HepG2 (cell line): ENCODE measurements at regions not wholly inside any gene's neighbourhood (a gene's known extent, or its start where the extent isn't known, plus 50 kb on each side); places are given as distances from the start of the nearest gene placed in this dataset.

ENCODE experiments used
- EZH2 ChIP-seq: conservative IDR thresholded peaks from 2 replicates; pipeline ENCODE4 v1.6.1; 2012; ENCODE audit warnings: mild to moderate bottlenecking, low read depth, low read length, moderate library complexity
- IKZF5 ChIP-seq: IDR thresholded peaks from 2 replicates; pipeline ENCODE4 v1.6.1; 2018; ENCODE audit warnings: missing genetic modification reagents, mild to moderate bottlenecking, missing compliant biosample characterization
- KDM2A ChIP-seq: sonication (generic); formaldehyde crosslinking; IDR thresholded peaks from 2 replicates; pipeline ENCODE4 v1.4.0; 2020; ENCODE audit warnings: low read depth, missing genetic modification reagents, borderline replicate concordance
- NCOA2 ChIP-seq: sonication (generic); formaldehyde crosslinking; IDR thresholded peaks from 2 replicates; pipeline ENCODE4 v1.8.0; 2022; ENCODE audit warnings: inconsistent platforms
- SMAD1 ChIP-seq: sonication (generic); formaldehyde crosslinking; IDR thresholded peaks from 2 replicates; pipeline ENCODE4 v1.4.0; 2020; ENCODE audit warnings: missing genetic modification reagents, low read depth, mild to moderate bottlenecking, borderline replicate concordance
- SNAPC2 ChIP-seq: sonication (generic); formaldehyde crosslinking; IDR thresholded peaks from 2 replicates; pipeline ENCODE4 v1.8.1; 2022; ENCODE audit warnings: mild to moderate bottlenecking, missing genetic modification reagents
- SOX13 ChIP-seq, 3 experiments: fragments of 450-650 bp in 1 of 3; sonication (generic) in 1 of 3; formaldehyde crosslinking in 1 of 3; IDR thresholded peaks in 2 of 3; conservative IDR thresholded peaks in 1 of 3; 2 replicates each; pipeline versions ENCODE4 v1.5.0 to v1.6.1; 2016 to 2020; ENCODE audit warnings: antibody characterized with exemption in 1 of 3, mild to moderate bottlenecking in 1 of 3, missing compliant biosample characterization in 1 of 3, missing genetic modification reagents in 1 of 3, moderate library complexity in 1 of 3
- ZNF205 ChIP-seq: IDR thresholded peaks from 2 replicates; pipeline ENCODE4 v1.6.1; 2018; ENCODE audit warnings: missing biosample characterization, missing genetic modification reagents
- ZNF230 ChIP-seq: sonication (generic); formaldehyde crosslinking; IDR thresholded peaks from 2 replicates; pipeline ENCODE4 v1.4.0; 2020; ENCODE audit warnings: mild to moderate bottlenecking, missing genetic modification reagents
- ZNF251 ChIP-seq: sonication (generic); formaldehyde crosslinking; IDR thresholded peaks from 2 replicates; pipeline ENCODE4 v1.9.0; 2021; ENCODE audit warnings: mild to moderate bottlenecking, missing genetic modification reagents
- ZNF407 ChIP-seq: sonication (generic); formaldehyde crosslinking; IDR thresholded peaks from one replicate; pipeline ENCODE4 v1.5.1; 2020; ENCODE audit warnings: mild to moderate bottlenecking, missing genetic modification reagents; ENCODE audit errors: not compliant biosample characterization
- ZNF691 ChIP-seq: sonication (generic); formaldehyde crosslinking; IDR thresholded peaks from 2 replicates; pipeline ENCODE4 v1.4.0; 2020; ENCODE audit warnings: missing genetic modification reagents, low read depth, mild to moderate bottlenecking, borderline replicate concordance
- ZNF788 ChIP-seq: sonication (generic); formaldehyde crosslinking; IDR thresholded peaks from 2 replicates; pipeline ENCODE4 v1.5.0; 2020; ENCODE audit warnings: mild to moderate bottlenecking, missing genetic modification reagents, borderline replicate concordance
- ZSCAN12 ChIP-seq: sonication (generic); formaldehyde crosslinking; IDR thresholded peaks from 2 replicates; pipeline ENCODE4 v1.9.0; 2021; ENCODE audit warnings: mild to moderate bottlenecking, missing genetic modification reagents
- ZXDC ChIP-seq: sonication (generic); formaldehyde crosslinking; IDR thresholded peaks from 2 replicates; pipeline ENCODE4 v1.5.0; 2020; ENCODE audit warnings: mild to moderate bottlenecking, missing genetic modification reagents

- TF ChIP-seq ZNF407 = no peak
- TF ChIP-seq ZNF788 (CRISPR knock-in tag) = peak; percentile 56; the same call in 1 of the 2 replicates
- no peak for TF ChIP-seq ZXDC (CRISPR knock-in tag)
- TF ChIP-seq ZNF230 = peak; percentile 92
- no peak for TF ChIP-seq EZH2
- 0 out of 2 replicates have a peak, but pooled peaks have one; percentile 34 for TF ChIP-seq ZSCAN12 (CRISPR knock-in tag)
- no peak for TF ChIP-seq ZNF251 (CRISPR knock-in tag)
- TF ChIP-seq NCOA2 (CRISPR knock-in tag) = peak; percentile 89
- no peak for TF ChIP-seq SMAD1 (CRISPR knock-in tag)
- peak; percentile 99 for TF ChIP-seq SOX13 (IDR thresholded peaks at IDR 0.05)
- peak in 1 of 2 experiments; percentile 100; a peak in 2 of 4 replicates for TF ChIP-seq SOX13 (CRISPR knock-in tag; conservative IDR thresholded peaks at IDR 0.05 in 1 of 2, IDR thresholded peaks at IDR 0.05 in 1 of 2)
- TF ChIP-seq KDM2A = no peak; the same call in 1 of the 2 replicates
- peak; percentile 84; the same call in 1 of the 2 replicates for TF ChIP-seq ZNF691 (CRISPR knock-in tag)
- TF ChIP-seq IKZF5 = peak; percentile 89; the same call in 1 of the 2 replicates
- 0 out of 2 replicates have a peak, but pooled peaks have one; percentile 38 for TF ChIP-seq SNAPC2 (CRISPR knock-in tag)
- TF ChIP-seq ZNF205 (CRISPR knock-in tag) = peak; percentile 58; the same call in 1 of the 2 replicates
Measured at GRCh38 chr10:43863859-43864591, 215.3 kb upstream of the ZNF32 start (continued).
